SU-DHL-6 (cell line): ENCODE measurements at regions not wholly inside any gene's neighbourhood (a gene's known extent, or its start where the extent isn't known, plus 50 kb on each side); places are given as distances from the start of the nearest gene placed in this dataset.

Source experiments
- H2AFZ ChIP-seq: fragments of 200-600 bp; sonication (generic); 2 replicates; pipeline ENCODE4 v1.6.1; 2014; ENCODE audit warnings: low read depth, mild to moderate bottlenecking, moderate library complexity, mixed read lengths, antibody characterized with exemption, low read length; ENCODE audit not compliant: severe bottlenecking
- H3F3A ChIP-seq: fragments of 200-600 bp; shearing (Covaris generic); 2 replicates; pipeline ENCODE4 v1.6.0; 2016; ENCODE audit warnings: antibody characterized with exemption, mild to moderate bottlenecking; ENCODE audit not compliant: insufficient read depth
- H3K27ac ChIP-seq: fragments of 200-600 bp; sonication (generic); 2 replicates; pipeline ENCODE4 v1.5.1; 2016; ENCODE audit warnings: low read depth, mild to moderate bottlenecking, low read length, moderate library complexity, mixed read lengths
- H3K27me3 ChIP-seq: fragments of 200-600 bp; sonication (generic), shearing (Covaris generic); 2 replicates; pipeline ENCODE4 v1.6.0; 2014; ENCODE audit warnings: mild to moderate bottlenecking, low read length
- H3K36me3 ChIP-seq: fragments of 200-600 bp; sonication (generic); 2 replicates; pipeline ENCODE4 v1.6.1; 2014; ENCODE audit warnings: mild to moderate bottlenecking, low read length, mixed read lengths
- H3K4me2 ChIP-seq: fragments of 300-600, 200-600 bp; shearing (Covaris generic), sonication (generic); 2 replicates; pipeline ENCODE4 v1.6.0; 2014; ENCODE audit warnings: low read length, low read depth, mild to moderate bottlenecking; ENCODE audit not compliant: poor library complexity, severe bottlenecking
- H3K4me3 ChIP-seq: fragments of 200-600 bp; sonication (generic); 2 replicates; pipeline ENCODE4 v1.5.1; 2014; ENCODE audit warnings: antibody characterized with exemption, low read length, mild to moderate bottlenecking, mixed read lengths; ENCODE audit not compliant: insufficient read depth, poor library complexity, severe bottlenecking
- H3K79me2 ChIP-seq: fragments of 200-600 bp; sonication (generic); 2 replicates; pipeline ENCODE4 v1.6.1; 2014; ENCODE audit warnings: mild to moderate bottlenecking, low read length, moderate library complexity; ENCODE audit not compliant: insufficient read depth
- H3K9ac ChIP-seq: fragments of 200-600 bp; sonication (generic); 2 replicates; pipeline ENCODE4 v1.7.0; 2014; ENCODE audit warnings: mild to moderate bottlenecking, low read length
- H3K9me2 ChIP-seq: fragments of 200-600 bp; sonication (generic); replicated peaks from 2 replicates; pipeline ENCODE4 v1.6.1; 2014; ENCODE audit warnings: low read length; ENCODE audit not compliant: insufficient read depth
- H3K9me3 ChIP-seq: fragments of 200-600 bp; sonication (generic); 2 replicates; pipeline ENCODE4 v1.6.1; 2014; ENCODE audit warnings: low read length, mixed read lengths; ENCODE audit not compliant: insufficient read depth
- H4K20me1 ChIP-seq: fragments of 200-600 bp; sonication (generic); 2 replicates; pipeline ENCODE4 v1.6.1; 2014; ENCODE audit warnings: low read depth, mild to moderate bottlenecking, antibody characterized with exemption, low read length, moderate library complexity, mixed read lengths
- CTCF ChIP-seq: fragments of 200-600 bp; sonication (generic); IDR thresholded peaks from one replicate; pipeline ENCODE4 v1.5.1; 2017; ENCODE audit warnings: antibody characterized with exemption, mild to moderate bottlenecking, low read length, moderate library complexity; ENCODE audit not compliant: insufficient read depth, poor library complexity, severe bottlenecking
- EZH2phosphoT487 ChIP-seq: fragments of 200-600 bp; sonication (generic), shearing (Covaris generic); conservative IDR thresholded peaks from 2 replicates; pipeline ENCODE4 v1.6.1; 2018; ENCODE audit warnings: mild to moderate bottlenecking, antibody characterized with exemption, low read length, moderate library complexity, mixed read lengths

GRCh38 chr22:27138471-27138870 lies 481.1 kb downstream of the MIAT start:
- H3K9me3 ChIP-seq, result no peaks in the 10 kb centered on the region
- H3K4me3 ChIP-seq, result no peak overlapping the region
- no peaks in the 10 kb centered on the region for H3K27me3 ChIP-seq
- no peaks in the 10 kb centered on the region for H3K79me2 ChIP-seq
- H3K9ac ChIP-seq, result no peak overlapping the region
- no peak overlapping the region for H3K4me2 ChIP-seq
- no peaks in the 10 kb centered on the region for H3K36me3 ChIP-seq
- no peaks in the 10 kb centered on the region for H3F3A ChIP-seq
- TF ChIP-seq EZH2phosphoT487 (no peak), CTCF (no peak)
- H3K27ac ChIP-seq, result no peak overlapping the region
- H3K9me2 ChIP-seq, result no peaks in the 10 kb centered on the region
- H4K20me1 ChIP-seq, result no peaks in the 10 kb centered on the region
- no peak overlapping the region for H2AFZ ChIP-seq

GRCh38 chr22:27139935-27140511 lies 482.6 kb downstream of the MIAT start:
- TF ChIP-seq CTCF (no peak), EZH2phosphoT487 (no peak)
- H3F3A ChIP-seq, result no peaks in the 10 kb centered on the region
- no peaks in the 10 kb centered on the region for H4K20me1 ChIP-seq
- no peak overlapping the region for H3K4me2 ChIP-seq
- H3K27ac ChIP-seq, result no peak overlapping the region
- H3K79me2 ChIP-seq, result no peaks in the 10 kb centered on the region
- H3K4me3 ChIP-seq, result no peak overlapping the region
- no peaks in the 10 kb centered on the region for H3K27me3 ChIP-seq
- H3K9me2 ChIP-seq, result no peaks in the 10 kb centered on the region
- H2AFZ ChIP-seq, result no peak overlapping the region
- no peaks in the 10 kb centered on the region for H3K36me3 ChIP-seq
- no peaks in the 10 kb centered on the region for H3K9me3 ChIP-seq
- no peak overlapping the region for H3K9ac ChIP-seq

GRCh38 chr22:27142286-27142685 lies 484.9 kb downstream of the MIAT start:
- Histone ChIP-seq H3K9me2 (no peaks in the 10 kb centered on the region), H3K27me3 (no peaks in the 10 kb centered on the region), H3K4me3 (no peak overlapping the region), H3K9me3 (no peaks in the 10 kb centered on the region), H3K27ac (no peak overlapping the region), H3K9ac (no peak overlapping the region), H3K4me2 (no peak overlapping the region), H3F3A (no peaks in the 10 kb centered on the region), H3K79me2 (no peaks in the 10 kb centered on the region), H4K20me1 (no peaks in the 10 kb centered on the region), H3K36me3 (no peaks in the 10 kb centered on the region), H2AFZ (no peak overlapping the region)
- no peak for TF ChIP-seq CTCF
- no peak for TF ChIP-seq EZH2phosphoT487
